GM12878 (cell line): ENCODE measurements at regions not wholly inside any gene's neighbourhood (a gene's known extent, or its start where the extent isn't known, plus 50 kb on each side); places are given as distances from the start of the nearest gene placed in this dataset.

ENCODE experiments used
- ATAC-seq: fragments of 200-7000 bp; cut with Tn5 transposase; 3 replicates; pipeline ENCODE4 v1.9.1; 2020; ENCODE audit warnings: mild to moderate bottlenecking, moderate library complexity
- BruUV-seq: library from RNA; stranded (reverse); fragments of 400-500 nt; replicated peaks from 2 replicates; lab custom pipeline; 2021; lab: Mats Ljungman, UMichigan
- CTCF ChIA-PET: fragments of 300-600 bp; sonication (Branson Sonifier 250); formaldehyde crosslinking; extraction: SDS; loops from one replicate; lab custom pipeline; 2021; ENCODE audit warnings: inconsistent platforms; lab: Yijun Ruan, JAX
- POLR2A ChIA-PET: fragments of 350-600 bp; formaldehyde crosslinking; extraction: SDS; loops from one replicate; lab custom pipeline; 2021; ENCODE audit warnings: inconsistent platforms; lab: Charles Lee
- RAD21 ChIA-PET: fragments of 300-600 bp; sonication (Branson Sonifier 250); formaldehyde crosslinking; loops from one replicate; lab custom pipeline; 2023; ENCODE audit warnings: antibody characterized with exemption; ENCODE audit not compliant: unreplicated experiment; lab: Charles Lee
- SMC1A ChIA-PET: fragments of 300-600 bp; sonication (Branson Sonifier 250); formaldehyde crosslinking; loops from one replicate; lab custom pipeline; 2023; ENCODE audit not compliant: unreplicated experiment, uncharacterized antibody; lab: Charles Lee
- DNase-seq: peaks from one replicate; pipeline ENCODE4 v3.0.0-alpha.2; 2011; ENCODE audit warnings: low read depth, low spot score
- FAIRE-seq: peaks from 3 replicates; lab custom pipeline; 2011; peaks lifted over from hg19 to GRCh38; lab: Jason Lieb, UNC
- H2AFZ ChIP-seq: 2 replicates; pipeline ENCODE4 v1.6.0; 2011; ENCODE audit warnings: low read depth, low read length, control low read depth; ENCODE audit not compliant: control insufficient read depth
- H3K27ac ChIP-seq: 2 replicates; pipeline ENCODE4 v1.5.1; 2011; ENCODE audit warnings: control low read depth; ENCODE audit not compliant: control insufficient read depth, insufficient read depth
- H3K27me3 ChIP-seq, 2 experiments: replicated peaks in 1 of 2; 2 replicates each; pipeline versions ENCODE4 v1.6.0 to v1.6.1; 2011; ENCODE audit warnings: low read length in 1 of 2; ENCODE audit not compliant: control insufficient read depth in 2 of 2, insufficient read depth in 2 of 2
- H3K36me3 ChIP-seq, 2 experiments: 2 replicates each; pipeline ENCODE4 v1.5.1; 2011; ENCODE audit warnings: low read length in 1 of 2; ENCODE audit not compliant: control insufficient read depth in 2 of 2, insufficient read depth in 2 of 2
- H3K4me1 ChIP-seq: 2 replicates; pipeline ENCODE4 v1.6.1; 2011; ENCODE audit warnings: mild to moderate bottlenecking, low read length, moderate library complexity, mixed read lengths; ENCODE audit not compliant: control insufficient read depth, insufficient read depth
- H3K4me2 ChIP-seq: 2 replicates; pipeline ENCODE4 v1.6.0; 2011; ENCODE audit warnings: control low read depth; ENCODE audit not compliant: control insufficient read depth, insufficient read depth
- H3K4me3 ChIP-seq: fragments of 200-600 bp; sonication (generic); 2 replicates; pipeline ENCODE4 v1.5.1; 2016
- H3K79me2 ChIP-seq: 2 replicates; pipeline ENCODE4 v1.6.0; 2011; ENCODE audit warnings: low read length; ENCODE audit not compliant: control insufficient read depth, insufficient read depth
- H3K9ac ChIP-seq: 2 replicates; pipeline ENCODE4 v1.8.0; 2011; ENCODE audit warnings: low read length, control low read depth, mixed read lengths; ENCODE audit not compliant: control insufficient read depth, insufficient read depth
- H3K9me3 ChIP-seq: replicated peaks from 3 replicates; pipeline ENCODE4 v1.5.1; 2011; ENCODE audit warnings: mild to moderate bottlenecking, low read length; ENCODE audit not compliant: control insufficient read depth, insufficient read depth
- H4K20me1 ChIP-seq: 2 replicates; pipeline ENCODE4 v1.6.0; 2011; ENCODE audit not compliant: control insufficient read depth, insufficient read depth
- CBX5 ChIP-seq: sonication (generic); IDR thresholded peaks from 2 replicates; pipeline ENCODE4 v1.6.1; 2016; ENCODE audit warnings: low read depth, moderate library complexity, mild to moderate bottlenecking, inconsistent platforms
- CEBPB ChIP-seq, 2 experiments: fragments of 150-350 bp in 1 of 2; IDR thresholded peaks; 2 replicates each; pipeline ENCODE4 v1.6.1; 2012 to 2014; ENCODE audit warnings: low read depth in 2 of 2, low read length in 2 of 2, borderline replicate concordance in 1 of 2, inconsistent platforms in 1 of 2
- GATAD2B ChIP-seq: fragments of 450-650 bp; conservative IDR thresholded peaks from 2 replicates; pipeline ENCODE4 v1.6.1; 2017; ENCODE audit warnings: low read depth, mild to moderate bottlenecking, moderate library complexity
- KDM1A ChIP-seq: fragments of 200-600 bp; sonication (generic); IDR thresholded peaks from 2 replicates; pipeline ENCODE4 v1.6.1; 2016; ENCODE audit warnings: borderline replicate concordance
- NR2C2 ChIP-seq: IDR thresholded peaks from 2 replicates; pipeline ENCODE4 v1.6.1; 2011; ENCODE audit warnings: borderline replicate concordance, low read depth; ENCODE audit not compliant: control insufficient read depth, insufficient read length
- POLR2AphosphoS2 ChIP-seq: IDR thresholded peaks from 2 replicates; pipeline ENCODE4 v1.6.1; 2011; ENCODE audit warnings: low read depth, mild to moderate bottlenecking, low read length, improper control_type of control experiment, moderate library complexity
- POLR2AphosphoS5 ChIP-seq: IDR thresholded peaks from 2 replicates; pipeline ENCODE4 v1.6.1; 2011; ENCODE audit warnings: mild to moderate bottlenecking, low read length, inconsistent platforms
- SIN3A ChIP-seq: IDR thresholded peaks from 2 replicates; pipeline ENCODE4 v1.6.1; 2012; ENCODE audit warnings: low read depth, low read length, improper control_type of control experiment
- SMAD5 ChIP-seq: IDR thresholded peaks from 2 replicates; pipeline ENCODE4 v1.6.1; 2016; ENCODE audit warnings: antibody characterized with exemption, low read depth
- SREBF2 ChIP-seq: IDR thresholded peaks from 2 replicates; pipeline ENCODE4 v1.6.1; 2012; ENCODE audit warnings: mild to moderate bottlenecking, low read length
- ZNF274 ChIP-seq: IDR thresholded peaks from one replicate; pipeline ENCODE4 v1.8.0; 2011; ENCODE audit not compliant: insufficient read length, insufficient read depth
- WGBS: methylation state at CpG from one replicate; pipeline ENCODE4 v1.1.6; 2016; ENCODE audit warnings: low lambda C conversion rate; ENCODE audit not compliant: insufficient replicate concordance, insufficient coverage; ENCODE audit errors: missing lambda C conversion rate; 5-methylcytosine and 5-hydroxymethylcytosine counted together
- in situ Hi-C: fragments of 300-500 bp; cut with MboI; formaldehyde crosslinking; loops from 9 replicates; pipeline ENCODE4 v1.14.3; 2018; ENCODE audit warnings: mixed read lengths
- intact Hi-C: fragments of 100-400 bp; cut with micrococcal nuclease; formaldehyde crosslinking; loops from one replicate; pipeline ENCODE4 v1.14.2; 2022; ENCODE audit not compliant: unreplicated experiment

DNA sequence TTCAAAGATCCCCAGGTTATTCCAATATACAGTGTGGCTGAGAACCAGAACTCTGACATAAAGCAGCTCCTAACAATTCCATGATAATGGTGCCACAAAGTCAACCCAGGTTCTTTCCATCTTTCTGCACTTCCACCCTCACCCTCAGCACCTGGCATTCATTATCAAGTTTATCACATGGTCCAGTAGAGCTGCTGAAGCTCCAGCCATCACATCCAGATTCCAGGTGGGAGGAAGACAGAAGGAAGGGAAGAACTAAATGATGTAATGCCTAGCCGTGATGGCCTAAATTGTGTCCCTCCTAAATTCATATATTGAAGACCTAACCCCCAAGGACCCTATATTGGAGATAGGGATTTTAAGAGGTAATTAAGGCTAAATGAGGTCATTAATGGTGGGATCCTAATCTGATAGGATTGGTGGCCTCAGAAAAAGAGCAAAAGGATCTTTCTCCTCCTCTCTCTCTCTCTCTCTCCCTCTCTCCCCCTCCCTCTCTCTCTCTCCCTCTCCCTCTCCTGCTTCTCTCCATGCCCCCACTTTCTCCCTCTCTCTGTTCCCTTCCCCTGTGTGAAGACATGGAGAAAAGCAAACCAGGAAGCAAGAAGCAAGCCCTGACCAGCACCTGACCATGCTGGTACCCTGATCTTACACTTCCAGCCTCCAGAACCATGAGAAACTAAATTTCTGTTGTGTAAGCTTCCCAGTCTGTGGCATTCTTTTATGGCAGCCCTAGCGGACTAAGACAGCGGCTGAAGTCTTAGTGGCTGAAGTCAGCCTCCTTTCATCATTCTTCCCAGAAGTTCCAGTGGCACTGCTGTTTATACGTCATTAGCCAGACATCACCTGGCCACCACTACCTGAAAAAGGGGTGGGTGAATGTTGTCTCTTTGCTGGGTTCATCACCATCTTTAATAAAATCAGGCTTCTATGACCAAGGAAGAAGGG, 369.7 kb upstream of the PROK2 start:
- no TSS peak for BruUV-seq
- CTCF ChIA-PET, result no interaction called here
- in situ Hi-C loops, result no loop called here
- Histone ChIP-seq H3K4me3 (no peak overlapping the region), H3K79me2 (no peaks in the 10 kb centered on the region), H3K4me1 (peaks cover 12% of the 10 kb centered on the region), H3K27me3 (no peaks in the 10 kb centered on the region), H3K9me3 (peaks cover 2% of the 10 kb centered on the region; the same call in 2 of the 3 replicates), H4K20me1 (no peaks in the 10 kb centered on the region), H3K9ac (no peak overlapping the region), H3K4me2 (no peak overlapping the region), H3K27ac (no peak overlapping the region), H3K36me3 (no peaks in the 10 kb centered on the region), H2AFZ (no peak overlapping the region)
- ATAC-seq (no peak), FAIRE-seq (peak; percentile 38), DNase-seq (no peak)
- POLR2A ChIA-PET, result no interaction called here
- WGBS, result 92% methylated on average over 4 of the region's 4 CpGs
- intact Hi-C loops, result no loop called here
- RAD21 ChIA-PET, result interaction anchor here (1.7 kb wide), 1 partner anchor 9 kb away, joined by 4 read pairs; no protein-coding TSS in a partner anchor
- TF ChIP-seq GATAD2B (no peak), NR2C2 (no peak), SIN3A (no peak), POLR2AphosphoS5 (no peak), POLR2AphosphoS2 (no peak), SMAD5 (no peak), KDM1A (no peak), CBX5 (no peak), SREBF2 (no peak), CEBPB (IDR thresholded peaks at IDR 0.05; ENCODE audit: borderline replicate concordance in 1 of 2, low read depth in 2 of 2, low read length in 2 of 2) (no peak), ZNF274 (no peak)
- SMC1A ChIA-PET, result interaction anchor here (0.6 to 1.9 kb wide), 3 partner anchors 7 to 69 kb away, joined by 3 to 4 read pairs (median 3); no protein-coding TSS in a partner anchor
